NB4 (cell line): ENCODE measurements at regions not wholly inside any gene's neighbourhood (a gene's known extent, or its start where the extent isn't known, plus 50 kb on each side); places are given as distances from the start of the nearest gene placed in this dataset.
"Not testable (repeated sequence)": the region's sequence is repeated elsewhere in the genome, so short reads cannot be mapped to it uniquely, and the experiment has no call there.

Experiments used
- DNase-seq: peaks from one replicate; pipeline ENCODE4 v3.0.0; 2010; ENCODE audit warnings: low read depth
- H3K4me3 ChIP-seq: one replicate; pipeline ENCODE4 v1.5.1; 2011; ENCODE audit warnings: mild to moderate bottlenecking, low read depth, low read length, moderate library complexity
- MAX ChIP-seq: IDR thresholded peaks from 2 replicates; pipeline ENCODE4 v1.6.1; 2011; ENCODE audit warnings: low read depth, low read length
- MYC ChIP-seq: IDR thresholded peaks from 2 replicates; pipeline ENCODE4 v1.6.1; 2011; ENCODE audit warnings: low read depth, low read length
- POLR2A ChIP-seq: IDR thresholded peaks from 2 replicates; pipeline ENCODE4 v1.6.1; 2011; ENCODE audit warnings: mild to moderate bottlenecking; ENCODE audit not compliant: insufficient read length; ENCODE audit errors: extremely low read depth
- TF ChIP-seq, protein P1 (sequence below): IDR thresholded peaks from one replicate; pipeline ENCODE4 v1.5.1; 2012; ENCODE audit warnings: low read depth, low read length

DNA sequence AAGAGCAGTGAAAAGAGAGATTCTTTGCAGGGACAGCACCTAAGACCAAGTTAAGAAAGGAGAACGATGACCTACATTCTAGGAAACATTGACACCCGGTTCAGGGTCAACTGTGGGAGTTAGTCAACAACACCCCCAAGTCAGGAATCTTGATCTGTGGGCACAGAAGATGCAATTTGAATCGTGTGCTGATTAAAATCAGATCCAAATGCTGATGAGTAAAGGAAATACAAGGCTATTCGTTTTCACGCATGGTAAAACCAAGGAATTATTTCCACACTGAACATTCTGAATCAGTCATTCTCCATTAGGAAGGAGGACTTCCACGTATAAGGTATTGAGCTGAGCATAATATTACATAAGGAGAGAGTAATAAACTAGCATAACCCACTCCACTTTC is 124.2 kb downstream of the COPS8 start:
- H3K4me3 ChIP-seq, result no peak overlapping the region
- no peak for DNase-seq
- TF ChIP-seq POLR2A, result no peak
- TF ChIP-seq, protein P1, sequence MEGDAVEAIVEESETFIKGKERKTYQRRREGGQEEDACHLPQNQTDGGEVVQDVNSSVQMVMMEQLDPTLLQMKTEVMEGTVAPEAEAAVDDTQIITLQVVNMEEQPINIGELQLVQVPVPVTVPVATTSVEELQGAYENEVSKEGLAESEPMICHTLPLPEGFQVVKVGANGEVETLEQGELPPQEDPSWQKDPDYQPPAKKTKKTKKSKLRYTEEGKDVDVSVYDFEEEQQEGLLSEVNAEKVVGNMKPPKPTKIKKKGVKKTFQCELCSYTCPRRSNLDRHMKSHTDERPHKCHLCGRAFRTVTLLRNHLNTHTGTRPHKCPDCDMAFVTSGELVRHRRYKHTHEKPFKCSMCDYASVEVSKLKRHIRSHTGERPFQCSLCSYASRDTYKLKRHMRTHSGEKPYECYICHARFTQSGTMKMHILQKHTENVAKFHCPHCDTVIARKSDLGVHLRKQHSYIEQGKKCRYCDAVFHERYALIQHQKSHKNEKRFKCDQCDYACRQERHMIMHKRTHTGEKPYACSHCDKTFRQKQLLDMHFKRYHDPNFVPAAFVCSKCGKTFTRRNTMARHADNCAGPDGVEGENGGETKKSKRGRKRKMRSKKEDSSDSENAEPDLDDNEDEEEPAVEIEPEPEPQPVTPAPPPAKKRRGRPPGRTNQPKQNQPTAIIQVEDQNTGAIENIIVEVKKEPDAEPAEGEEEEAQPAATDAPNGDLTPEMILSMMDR, result no peak
- TF ChIP-seq MAX, result no peak
- no peak for TF ChIP-seq MYC

GRCh38 chr2:237210297-237210696 is 124.6 kb downstream of the COPS8 start:
- no peak for TF ChIP-seq MAX
- TF ChIP-seq, protein P1, result no peak
- TF ChIP-seq MYC, result no peak
- TF ChIP-seq POLR2A, result no peak
- H3K4me3 ChIP-seq, result no peak overlapping the region
- DNase-seq, result no peak

DNA sequence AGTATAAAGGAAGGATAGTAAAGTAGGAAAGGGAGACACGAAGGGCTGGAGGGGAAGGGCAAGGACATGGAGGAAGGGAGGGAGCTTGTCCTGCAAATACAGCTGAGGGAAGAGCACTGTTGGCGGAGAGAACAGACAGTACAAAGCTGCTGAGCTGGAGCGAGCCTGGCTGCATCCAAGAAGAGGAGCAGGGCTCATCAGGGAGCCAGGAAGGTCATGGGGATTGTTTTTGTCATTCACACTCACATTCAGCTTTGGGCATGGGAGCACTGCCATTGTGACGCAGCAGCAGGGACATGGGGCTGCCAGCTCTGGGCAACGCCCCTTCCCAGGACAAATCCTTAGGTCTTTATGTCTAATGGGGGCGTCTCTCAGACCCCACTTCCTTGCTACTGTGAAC is 125.1 kb downstream of the COPS8 start:
- DNase-seq, result no peak
- H3K4me3 ChIP-seq, result no peak overlapping the region
- TF ChIP-seq POLR2A (no peak), MAX (no peak), MYC (no peak)
- TF ChIP-seq, protein P1, result no peak

DNA sequence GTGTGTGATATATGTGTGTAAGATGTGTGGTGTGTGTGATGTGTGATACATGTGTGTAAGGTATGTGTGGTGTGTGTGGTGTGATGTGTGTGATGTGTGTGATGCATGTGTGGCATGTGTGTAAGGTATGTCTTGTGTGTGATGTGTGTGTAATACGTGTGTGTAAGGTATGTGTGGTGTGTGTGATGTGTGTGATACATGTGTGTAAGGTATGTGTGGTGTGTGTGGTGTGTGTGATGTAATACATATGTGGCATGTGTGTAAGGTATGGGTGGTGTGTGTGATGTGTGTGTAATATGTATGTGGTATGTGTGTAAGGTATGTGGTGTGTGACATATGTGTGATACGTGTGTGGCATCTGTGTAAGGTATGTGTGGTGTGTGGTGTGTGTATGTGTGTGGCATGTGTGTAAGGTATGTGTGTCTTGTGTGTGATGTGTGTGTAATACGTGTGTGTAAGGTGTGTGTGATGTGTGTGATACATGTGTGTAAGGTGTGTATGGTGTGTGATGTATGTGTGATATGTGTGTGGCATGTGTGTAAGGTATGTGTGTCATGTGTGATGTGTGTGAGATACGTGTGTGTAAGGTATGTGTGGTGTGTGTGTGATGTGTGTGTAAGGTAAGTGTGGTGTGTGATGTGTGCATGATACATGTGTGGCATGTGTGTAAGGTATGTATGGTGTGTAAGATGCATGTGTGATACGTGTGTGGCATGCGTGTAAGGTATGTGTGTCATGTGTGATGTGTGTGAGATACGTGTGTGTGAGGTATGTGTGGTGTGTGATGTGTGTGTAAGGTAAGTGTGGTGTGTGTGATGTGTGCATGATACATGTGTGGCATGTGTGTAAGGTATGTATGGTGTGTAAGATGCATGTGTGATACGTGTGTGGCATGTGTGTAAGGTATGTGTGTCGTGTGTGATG is 126.9 kb downstream of the COPS8 start:
- not testable (repeated sequence) for DNase-seq

GRCh38 chr2:237213315-237214022 is 127.8 kb downstream of the COPS8 start:
- no peak for TF ChIP-seq POLR2A
- TF ChIP-seq, protein P1, result no peak
- no peak for TF ChIP-seq MAX
- no peak for TF ChIP-seq MYC
- no peak for DNase-seq
- no peak overlapping the region for H3K4me3 ChIP-seq

More for the DNA sequence above, 126.9 kb downstream of the COPS8 start:
- H3K4me3 ChIP-seq, result not testable (repeated sequence)

GRCh38 chr2:237214030-237214675 is 128.5 kb downstream of the COPS8 start:
- TF ChIP-seq MAX (no peak), POLR2A (no peak), MYC (no peak)
- TF ChIP-seq, protein P1, result no peak
- DNase-seq, result no peak

More at GRCh38 chr2:237214030-237214675, 128.5 kb downstream of the COPS8 start:
- no peak overlapping the region for H3K4me3 ChIP-seq
